Ectodermal cell (in vitro differentiated cells): ENCODE measurements at regions not wholly inside any gene's neighbourhood (a gene's known extent, or its start where the extent isn't known, plus 50 kb on each side); places are given as distances from the start of the nearest gene placed in this dataset.

Experiments used
- H3K27ac ChIP-seq: 2 replicates; pipeline ENCODE4 v1.7.0; 2013; ENCODE audit warnings: mild to moderate bottlenecking, low read depth, low read length; ENCODE audit not compliant: insufficient read depth, poor library complexity, severe bottlenecking
- H3K27me3 ChIP-seq: 2 replicates; pipeline ENCODE4 v1.7.0; 2013; ENCODE audit warnings: mild to moderate bottlenecking, low read length; ENCODE audit not compliant: insufficient read depth, control insufficient read depth, poor library complexity, severe bottlenecking
- H3K36me3 ChIP-seq: one replicate; pipeline ENCODE4 v1.7.0; 2013; ENCODE audit warnings: low read length; ENCODE audit not compliant: control insufficient read depth, insufficient read depth
- H3K4me1 ChIP-seq: one replicate; pipeline ENCODE4 v1.7.0; 2013; ENCODE audit warnings: low read length; ENCODE audit not compliant: control insufficient read depth, insufficient read depth
- H3K4me3 ChIP-seq: 2 replicates; pipeline ENCODE4 v1.7.0; 2013; ENCODE audit warnings: low read depth, low read length, control low read depth; ENCODE audit not compliant: insufficient read depth
- H3K9me3 ChIP-seq: 2 replicates; pipeline ENCODE4 v1.7.0; 2013; ENCODE audit warnings: mild to moderate bottlenecking, low read length, moderate library complexity; ENCODE audit not compliant: control insufficient read depth
- WGBS, 2 experiments: methylation state at CpG; one replicate each; pipeline ENCODE4 v1.1.7; 2013; ENCODE audit warnings: missing lambda C conversion rate in 2 of 2; 5-methylcytosine and 5-hydroxymethylcytosine counted together

DNA sequence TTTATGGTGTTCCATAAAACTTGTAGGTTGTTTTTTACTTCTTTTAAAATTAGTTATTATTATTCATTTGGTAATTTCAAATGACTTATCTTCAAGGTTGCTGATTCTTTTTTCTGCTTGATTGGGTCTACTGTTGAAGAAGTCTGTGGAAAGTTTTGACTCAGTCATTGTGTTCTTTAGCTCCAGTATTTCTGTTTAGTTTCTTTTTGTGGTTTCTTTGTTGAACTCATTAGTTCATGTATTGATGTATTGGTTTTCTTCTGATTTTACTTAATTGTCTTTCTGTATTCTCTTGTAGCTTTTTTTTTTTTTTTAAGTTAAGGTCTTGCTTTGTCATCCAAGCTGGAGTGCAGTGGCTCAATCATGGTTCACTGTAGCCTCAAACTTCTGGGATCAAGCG is 345.4 kb upstream of the MEF2C start:
- Histone ChIP-seq H3K4me1 (no peaks in the 10 kb centered on the region), H3K27me3 (no peaks in the 10 kb centered on the region), H3K4me3 (no peak overlapping the region), H3K9me3 (no peaks in the 10 kb centered on the region), H3K36me3 (no peaks in the 10 kb centered on the region), H3K27ac (no peak overlapping the region)
- 94 to 100% methylated on average over 1 of the region's 1 CpG for WGBS, 2 experiments

DNA sequence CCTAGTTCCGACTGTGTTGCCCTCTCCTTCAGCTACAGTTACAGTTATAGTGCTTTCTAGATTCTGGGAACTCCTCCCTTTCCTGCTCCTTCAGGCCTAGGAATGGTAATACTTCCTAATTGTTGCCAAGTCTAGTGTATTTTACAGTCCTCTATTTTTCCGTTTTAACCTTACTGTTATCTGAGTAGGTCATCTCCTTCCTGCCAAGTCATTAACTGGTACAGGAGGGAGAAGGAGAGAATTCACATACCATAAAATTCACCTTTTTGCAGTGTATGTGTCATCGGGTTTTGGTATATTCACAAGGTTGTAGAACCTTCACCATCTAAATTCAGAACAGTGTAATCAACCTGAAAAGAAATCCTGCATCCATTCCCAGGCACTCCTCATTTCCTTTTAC is 335.4 kb upstream of the MEF2C start:
- Histone ChIP-seq H3K27me3 (no peaks in the 10 kb centered on the region), H3K27ac (no peak overlapping the region), H3K9me3 (no peaks in the 10 kb centered on the region), H3K4me1 (no peaks in the 10 kb centered on the region), H3K4me3 (no peak overlapping the region), H3K36me3 (no peaks in the 10 kb centered on the region)
- 91 to 95% methylated on average over 2 to 3 of the region's 3 CpGs for WGBS, 2 experiments

- Histone ChIP-seq H3K36me3 (no peaks in the 10 kb centered on the region), H3K9me3 (no peaks in the 10 kb centered on the region), H3K4me1 (no peaks in the 10 kb centered on the region), H3K27me3 (no peaks in the 10 kb centered on the region), H3K4me3 (no peak overlapping the region), H3K27ac (no peak overlapping the region)
- 96 to 100% methylated on average over 2 to 3 of the region's 3 CpGs for WGBS, 2 experiments
Measured at GRCh38 chr5:89216606-89217005, 333.6 kb upstream of the MEF2C start.

DNA sequence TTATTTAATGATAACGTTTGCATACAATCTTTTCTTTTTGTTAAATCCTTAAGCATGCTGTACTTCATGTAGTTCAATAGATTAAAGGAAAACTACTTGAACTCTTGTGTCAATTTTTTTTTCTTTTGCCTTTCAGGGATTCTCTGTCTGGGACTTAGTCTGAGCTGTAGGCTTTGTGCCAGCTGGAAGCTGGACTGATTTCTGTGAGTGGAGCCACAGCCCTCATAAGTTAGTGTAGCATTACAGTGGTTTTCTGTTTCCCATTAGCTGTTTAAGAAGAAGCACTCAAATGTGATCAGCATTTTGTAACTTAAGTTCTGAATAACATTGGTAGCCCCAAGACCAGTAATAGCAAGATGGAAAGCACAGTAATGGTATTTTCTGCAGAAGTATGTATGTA is 330.6 kb upstream of the MEF2C start:
- Histone ChIP-seq H3K4me3 (no peak overlapping the region), H3K4me1 (no peaks in the 10 kb centered on the region), H3K27me3 (no peaks in the 10 kb centered on the region), H3K36me3 (no peaks in the 10 kb centered on the region), H3K9me3 (no peaks in the 10 kb centered on the region), H3K27ac (no peak overlapping the region)
- 100% methylated on average over 1 of the region's 1 CpG; no CpG with 5 or more reads in 1 of the 2 experiments for WGBS, 2 experiments

GRCh38 chr5:89211836-89212235 is 328.9 kb upstream of the MEF2C start:
- no peak overlapping the region for H3K4me3 ChIP-seq
- WGBS, 2 experiments = 76 to 100% methylated on average over 1 to 2 of the region's 2 CpGs
- H3K4me1 ChIP-seq = no peaks in the 10 kb centered on the region
- no peaks in the 10 kb centered on the region for H3K9me3 ChIP-seq
- no peaks in the 10 kb centered on the region for H3K36me3 ChIP-seq
- H3K27ac ChIP-seq = no peak overlapping the region
- H3K27me3 ChIP-seq = no peaks in the 10 kb centered on the region

DNA sequence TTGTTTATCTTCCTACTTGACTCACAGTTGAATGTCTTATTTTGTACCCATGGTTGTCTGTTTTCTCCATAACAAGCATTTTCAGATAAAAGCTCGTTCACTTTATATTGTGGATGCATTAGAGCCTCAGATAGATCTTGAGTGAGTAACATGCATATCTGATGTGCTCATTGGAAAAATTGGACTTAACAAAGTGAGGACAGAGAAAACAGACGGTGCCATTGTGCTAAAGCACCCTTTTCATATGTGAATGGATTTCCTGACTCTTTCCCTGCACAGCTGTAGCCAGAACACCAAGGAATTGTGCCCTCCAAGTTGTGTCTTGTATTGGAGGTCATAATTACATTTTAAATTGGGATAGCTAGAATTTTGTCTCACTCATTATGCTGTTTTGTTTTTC is 325.8 kb upstream of the MEF2C start:
- Histone ChIP-seq H3K27me3 (no peaks in the 10 kb centered on the region), H3K9me3 (no peaks in the 10 kb centered on the region), H3K4me1 (no peaks in the 10 kb centered on the region), H3K36me3 (no peaks in the 10 kb centered on the region), H3K27ac (no peak overlapping the region), H3K4me3 (no peak overlapping the region)
- WGBS, 2 experiments = 85 to 86% methylated on average over 2 of the region's 2 CpGs

DNA sequence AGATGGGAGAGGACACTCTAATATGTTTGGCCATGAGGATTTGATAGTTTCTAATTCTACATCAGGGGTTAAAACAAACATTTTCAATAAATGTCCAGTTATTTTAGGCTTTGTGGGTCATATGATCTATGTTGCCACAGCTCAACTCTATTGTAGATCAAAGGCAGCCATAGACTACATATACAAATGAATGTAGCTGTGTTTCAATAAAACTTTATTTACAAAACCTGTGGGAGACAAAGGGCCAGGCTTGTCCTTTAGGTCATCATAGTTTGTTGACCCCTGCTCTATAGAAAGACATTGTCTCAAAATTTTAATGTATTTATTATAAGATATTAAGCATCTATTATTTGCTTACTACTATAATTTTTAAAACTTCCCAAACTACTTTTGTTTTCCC is 325.4 kb upstream of the MEF2C start:
- H3K36me3 ChIP-seq = no peaks in the 10 kb centered on the region
- H3K4me3 ChIP-seq = no peak overlapping the region
- no peaks in the 10 kb centered on the region for H3K4me1 ChIP-seq
- H3K27ac ChIP-seq = no peak overlapping the region
- no peaks in the 10 kb centered on the region for H3K9me3 ChIP-seq
- H3K27me3 ChIP-seq = no peaks in the 10 kb centered on the region

- Histone ChIP-seq H3K27ac (no peak overlapping the region), H3K27me3 (no peaks in the 10 kb centered on the region), H3K9me3 (no peaks in the 10 kb centered on the region), H3K4me1 (no peaks in the 10 kb centered on the region), H3K4me3 (no peak overlapping the region), H3K36me3 (no peaks in the 10 kb centered on the region)
Measured at GRCh38 chr5:89204756-89205155, 321.8 kb upstream of the MEF2C start.

- WGBS, 2 experiments = 97 to 98% methylated on average over 2 of the region's 2 CpGs
- Histone ChIP-seq H3K27me3 (no peaks in the 10 kb centered on the region), H3K9me3 (no peaks in the 10 kb centered on the region), H3K4me1 (no peaks in the 10 kb centered on the region), H3K36me3 (no peaks in the 10 kb centered on the region), H3K27ac (no peak overlapping the region), H3K4me3 (no peak overlapping the region)
Measured at GRCh38 chr5:89203611-89204010, 320.6 kb upstream of the MEF2C start.

GRCh38 chr5:89200899-89201298 is 317.9 kb upstream of the MEF2C start:
- H3K36me3 ChIP-seq = no peaks in the 10 kb centered on the region
- 98 to 100% methylated on average over 1 to 2 of the region's 2 CpGs for WGBS, 2 experiments
- H3K27ac ChIP-seq = no peak overlapping the region
- H3K27me3 ChIP-seq = no peaks in the 10 kb centered on the region
- H3K9me3 ChIP-seq = no peaks in the 10 kb centered on the region
- no peak overlapping the region for H3K4me3 ChIP-seq
- no peaks in the 10 kb centered on the region for H3K4me1 ChIP-seq

DNA sequence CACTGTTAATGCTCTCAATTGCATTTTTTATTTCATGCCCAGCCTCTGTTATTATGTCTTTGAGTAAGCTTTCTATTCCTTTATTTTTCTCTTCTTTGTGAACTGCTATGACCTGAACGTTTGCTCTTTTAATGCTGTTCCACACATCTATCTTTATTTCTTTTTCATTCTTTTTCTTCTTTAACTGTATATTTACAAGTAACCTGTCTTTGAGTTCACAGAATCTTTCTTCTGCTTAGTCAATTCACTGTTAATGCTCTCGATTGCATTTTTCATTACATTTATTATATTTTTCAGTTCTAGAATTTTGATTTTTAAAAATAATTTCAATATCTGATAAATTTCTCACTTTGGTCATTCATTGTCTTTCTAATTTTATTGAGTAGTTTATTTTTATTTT is 316.3 kb upstream of the MEF2C start:
- Histone ChIP-seq H3K4me1 (no peaks in the 10 kb centered on the region), H3K36me3 (no peaks in the 10 kb centered on the region), H3K4me3 (no peak overlapping the region), H3K9me3 (no peaks in the 10 kb centered on the region), H3K27me3 (no peaks in the 10 kb centered on the region), H3K27ac (no peak overlapping the region)
- WGBS, 2 experiments = 90 to 92% methylated on average over 1 of the region's 2 CpGs
